ENCODE measurements at regions not wholly inside any gene's neighbourhood (a gene's known extent, or its start where the extent isn't known, plus 50 kb on each side); places are given as distances from the start of the nearest gene placed in this dataset.

GRCh38 chr6:131510094-131510493 is 62.9 kb upstream of the ARG1 start:
- DNase-seq: no peak

- DNase-seq: no peak
Observed at GRCh38 chr6:131510591-131510990, 62.4 kb upstream of the ARG1 start.

- peak; percentile 57 for DNase-seq
Observed at GRCh38 chr6:131519670-131520436, 53.2 kb upstream of the ARG1 start.

Data from activated CD4-positive, alpha-beta T cell treated with anti-CD3 and anti-CD28 coated beads, Interleukin-2, amount 50 U/mL, for 16 hours (primary cell).